K562 (cell line): ENCODE measurements at regions not wholly inside any gene's neighbourhood (a gene's known extent, or its start where the extent isn't known, plus 50 kb on each side); places are given as distances from the start of the nearest gene placed in this dataset.

Source experiments
- ARID2 ChIP-seq: fragments of 450-650 bp; IDR thresholded peaks from 2 replicates; pipeline ENCODE4 v1.6.1; 2017; ENCODE audit warnings: antibody characterized with exemption, mild to moderate bottlenecking
- GATA2 ChIP-seq: sonication (generic); formaldehyde crosslinking; IDR thresholded peaks from 2 replicates; pipeline ENCODE4 v1.4.0; 2020; ENCODE audit warnings: mild to moderate bottlenecking, missing genetic modification reagents
- TAF15 ChIP-seq: fragments of 200-400 bp; formaldehyde crosslinking; IDR thresholded peaks from 2 replicates; pipeline ENCODE4 v1.6.1; 2017; ENCODE audit warnings: mild to moderate bottlenecking, low read depth, low read length, moderate library complexity
- TF ChIP-seq, protein P1 (sequence below), 3 experiments: IDR thresholded peaks in 2 of 3; conservative IDR thresholded peaks in 1 of 3; 2 replicates each; pipeline ENCODE4 v1.5.1; 2011 to 2012; ENCODE audit warnings: low read length in 3 of 3, mild to moderate bottlenecking in 3 of 3, control low read depth in 2 of 3, improper control_type of control experiment in 1 of 3, inconsistent platforms in 1 of 3, low read depth in 1 of 3, mixed read lengths in 1 of 3, moderate library complexity in 1 of 3; ENCODE audit not compliant: insufficient read depth in 2 of 3
- TF ChIP-seq, protein P2 (sequence below): fragments of 200-400 bp; formaldehyde crosslinking; IDR thresholded peaks from 2 replicates; pipeline ENCODE4 v1.6.1; 2017; ENCODE audit warnings: mild to moderate bottlenecking, low read depth, low read length, moderate library complexity

DNA sequence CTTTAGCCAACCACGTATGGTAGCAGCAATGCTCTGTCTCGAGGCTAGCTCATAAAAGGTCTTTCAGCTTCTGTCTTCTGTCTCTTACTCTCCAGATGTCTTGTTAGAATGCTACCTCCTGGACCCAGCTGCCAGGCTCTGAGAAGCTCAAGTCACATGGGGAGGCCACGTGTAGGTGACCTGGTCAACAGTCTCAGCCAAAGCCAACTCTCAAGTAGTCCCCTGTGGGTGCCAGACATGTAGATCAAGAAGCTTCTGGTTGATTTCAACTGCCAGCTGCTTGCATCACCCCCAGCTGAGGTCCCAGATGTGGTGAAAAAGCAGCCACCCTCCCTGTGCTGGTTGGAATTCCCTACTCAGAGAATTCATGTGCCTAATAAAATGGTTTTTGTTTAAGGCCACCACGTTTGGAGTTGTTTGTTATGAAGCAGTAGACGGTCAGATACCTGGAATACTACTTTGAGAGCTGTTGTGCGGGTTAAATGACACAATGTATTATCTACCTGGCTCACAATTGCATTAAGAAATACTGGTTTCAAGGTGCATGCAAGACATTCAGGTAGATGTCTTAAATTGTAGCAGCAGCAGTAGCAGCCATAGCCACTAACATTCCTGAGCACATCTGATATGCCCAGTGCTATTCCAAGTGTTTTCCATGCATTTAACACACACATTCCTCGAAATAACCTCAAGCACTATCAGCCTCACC, 131.0 kb upstream of the RFC3 start:
- TF ChIP-seq GATA2 (CRISPR knock-in tag) (no peak), ARID2 (no peak), TAF15 (no peak)
- TF ChIP-seq, protein P1, sequence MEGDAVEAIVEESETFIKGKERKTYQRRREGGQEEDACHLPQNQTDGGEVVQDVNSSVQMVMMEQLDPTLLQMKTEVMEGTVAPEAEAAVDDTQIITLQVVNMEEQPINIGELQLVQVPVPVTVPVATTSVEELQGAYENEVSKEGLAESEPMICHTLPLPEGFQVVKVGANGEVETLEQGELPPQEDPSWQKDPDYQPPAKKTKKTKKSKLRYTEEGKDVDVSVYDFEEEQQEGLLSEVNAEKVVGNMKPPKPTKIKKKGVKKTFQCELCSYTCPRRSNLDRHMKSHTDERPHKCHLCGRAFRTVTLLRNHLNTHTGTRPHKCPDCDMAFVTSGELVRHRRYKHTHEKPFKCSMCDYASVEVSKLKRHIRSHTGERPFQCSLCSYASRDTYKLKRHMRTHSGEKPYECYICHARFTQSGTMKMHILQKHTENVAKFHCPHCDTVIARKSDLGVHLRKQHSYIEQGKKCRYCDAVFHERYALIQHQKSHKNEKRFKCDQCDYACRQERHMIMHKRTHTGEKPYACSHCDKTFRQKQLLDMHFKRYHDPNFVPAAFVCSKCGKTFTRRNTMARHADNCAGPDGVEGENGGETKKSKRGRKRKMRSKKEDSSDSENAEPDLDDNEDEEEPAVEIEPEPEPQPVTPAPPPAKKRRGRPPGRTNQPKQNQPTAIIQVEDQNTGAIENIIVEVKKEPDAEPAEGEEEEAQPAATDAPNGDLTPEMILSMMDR (IDR thresholded peaks at IDR 0.05 in 2 of 3, conservative IDR thresholded peaks at IDR 0.05 in 1 of 3; ENCODE audit: insufficient read depth in 2 of 3, low read depth in 1 of 3, low read length in 3 of 3) = no peak
- TF ChIP-seq, protein P2, sequence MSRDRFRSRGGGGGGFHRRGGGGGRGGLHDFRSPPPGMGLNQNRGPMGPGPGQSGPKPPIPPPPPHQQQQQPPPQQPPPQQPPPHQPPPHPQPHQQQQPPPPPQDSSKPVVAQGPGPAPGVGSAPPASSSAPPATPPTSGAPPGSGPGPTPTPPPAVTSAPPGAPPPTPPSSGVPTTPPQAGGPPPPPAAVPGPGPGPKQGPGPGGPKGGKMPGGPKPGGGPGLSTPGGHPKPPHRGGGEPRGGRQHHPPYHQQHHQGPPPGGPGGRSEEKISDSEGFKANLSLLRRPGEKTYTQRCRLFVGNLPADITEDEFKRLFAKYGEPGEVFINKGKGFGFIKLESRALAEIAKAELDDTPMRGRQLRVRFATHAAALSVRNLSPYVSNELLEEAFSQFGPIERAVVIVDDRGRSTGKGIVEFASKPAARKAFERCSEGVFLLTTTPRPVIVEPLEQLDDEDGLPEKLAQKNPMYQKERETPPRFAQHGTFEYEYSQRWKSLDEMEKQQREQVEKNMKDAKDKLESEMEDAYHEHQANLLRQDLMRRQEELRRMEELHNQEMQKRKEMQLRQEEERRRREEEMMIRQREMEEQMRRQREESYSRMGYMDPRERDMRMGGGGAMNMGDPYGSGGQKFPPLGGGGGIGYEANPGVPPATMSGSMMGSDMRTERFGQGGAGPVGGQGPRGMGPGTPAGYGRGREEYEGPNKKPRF = no peak
